Left lobe of liver (tissue), 2 donors: ENCODE measurements at regions not wholly inside any gene's neighbourhood (a gene's known extent, or its start where the extent isn't known, plus 50 kb on each side); places are given as distances from the start of the nearest gene placed in this dataset.
"Not testable (repeated sequence)": the region's sequence is repeated elsewhere in the genome, so short reads cannot be mapped to it uniquely, and the experiment has no call there.

Experiments used
- ATAC-seq: fragments of 200-7000 bp; cut with Tn5 transposase; one replicate; pipeline ENCODE4 v1.9.1; 2020; ENCODE audit warnings: mild to moderate bottlenecking, moderate library complexity
- DNase-seq: peaks from one replicate; pipeline ENCODE4 v3.0.0-alpha.2; 2020; ENCODE audit warnings: low spot score
- donor health status: DM: no; HTN: no; CAD: no; lungs with moderate emphysema.
- donor health status: DM: no; HTN: yes; CAD: no.

DNA sequence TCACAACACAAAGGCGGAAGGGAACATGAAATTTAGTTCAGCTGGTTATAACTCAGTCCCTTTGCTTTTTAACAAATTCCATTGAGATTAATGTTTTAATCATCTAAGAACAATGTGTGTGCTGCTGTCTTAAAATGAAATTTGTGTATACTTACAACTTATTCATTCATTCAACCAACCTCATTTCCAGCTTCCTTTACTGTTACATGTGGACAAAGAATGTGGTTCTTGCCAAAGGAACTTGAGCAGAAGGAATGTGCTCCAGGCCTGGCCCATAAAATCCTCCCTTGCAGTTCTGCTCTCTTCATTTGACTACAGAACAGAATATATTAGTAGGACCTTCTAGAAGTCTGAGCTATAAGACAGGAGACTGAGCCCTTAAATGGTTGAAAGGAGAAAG, 176.8 kb upstream of the GLRA2 start:
- DNase-seq (no peak), ATAC-seq (no peak)

- DNase-seq: no peak
- ATAC-seq: no peak
Observed at GRCh38 chrX:14351611-14352303, 177.6 kb upstream of the GLRA2 start.

DNA sequence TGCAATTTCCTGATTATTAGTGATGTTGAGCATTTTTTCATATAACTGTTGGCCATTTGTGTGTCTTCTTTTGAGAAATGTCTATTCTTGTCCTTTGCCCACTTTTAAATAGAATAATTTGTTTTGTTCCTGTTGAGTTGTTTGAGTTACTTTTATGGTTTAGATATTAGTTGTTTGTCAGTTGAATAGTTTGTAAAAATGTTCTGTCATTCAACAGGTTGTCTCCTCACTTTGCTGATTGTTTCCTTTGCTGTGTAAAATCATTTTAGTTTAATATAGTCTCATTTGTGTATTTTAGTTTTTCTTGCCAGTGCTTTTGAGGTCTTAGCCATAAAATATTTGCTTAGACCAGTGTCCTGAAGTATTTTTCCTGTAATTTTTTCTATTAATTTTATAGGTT, 181.8 kb upstream of the GLRA2 start:
- DNase-seq (no peak), ATAC-seq (no peak)

GRCh38 chrX:14344172-14344940, 185.0 kb upstream of the GLRA2 start:
- ATAC-seq (no peak), DNase-seq (no peak)

DNA sequence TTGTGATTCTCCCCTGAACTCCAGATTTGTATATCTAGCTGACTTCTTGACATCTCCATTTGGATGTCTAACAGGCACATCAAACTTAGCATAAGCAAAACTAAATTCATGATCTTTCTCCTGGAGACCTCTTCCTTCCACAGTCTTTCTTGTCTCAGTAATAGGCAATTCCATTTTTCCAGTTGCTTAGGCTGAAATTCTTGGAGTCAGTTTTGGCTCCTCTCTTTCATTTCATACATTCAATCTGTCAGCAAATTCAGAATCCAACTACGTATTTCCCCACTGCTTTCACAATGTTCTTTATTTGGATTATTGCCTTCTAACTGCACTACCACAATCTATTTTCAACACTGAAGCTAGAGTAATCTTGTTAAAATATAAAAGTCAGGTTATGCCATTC, 219.9 kb upstream of the GLRA2 start:
- DNase-seq (no peak), ATAC-seq (no peak)

DNA sequence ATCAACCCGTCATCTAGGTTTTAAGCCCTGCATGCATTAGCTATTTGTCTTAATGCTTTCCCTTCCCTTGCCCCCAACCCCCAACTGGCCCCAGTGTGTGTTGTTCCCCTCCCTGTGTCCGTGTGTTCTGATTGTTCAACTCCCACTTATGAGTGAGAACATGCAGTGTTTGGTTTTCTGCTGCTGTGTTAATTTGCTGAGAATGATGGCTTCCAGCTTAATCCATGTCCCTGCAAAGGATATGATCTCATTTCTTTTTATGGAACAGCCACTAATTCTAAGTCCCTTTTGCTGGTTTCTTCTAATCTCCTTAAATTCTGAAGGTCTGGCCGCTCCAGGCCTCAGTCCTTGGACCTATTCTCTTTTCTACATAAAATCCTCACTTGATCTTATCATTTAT, 220.4 kb upstream of the GLRA2 start:
- DNase-seq, ATAC-seq: not testable (repeated sequence)

GRCh38 chrX:14303891-14304290, 225.4 kb upstream of the GLRA2 start:
- no peak for DNase-seq
- no peak for ATAC-seq

GRCh38 chrX:14302561-14302960, 226.8 kb upstream of the GLRA2 start:
- not testable (repeated sequence) for DNase-seq, ATAC-seq

GRCh38 chrX:14300376-14300775, 229.0 kb upstream of the GLRA2 start:
- no peak for ATAC-seq

GRCh38 chrX:14295426-14295825, 233.9 kb upstream of the GLRA2 start:
- DNase-seq (no peak), ATAC-seq (no peak)

More at GRCh38 chrX:14300376-14300775, 229.0 kb upstream of the GLRA2 start:
- DNase-seq: no peak

GRCh38 chrX:14291666-14292500, 237.5 kb upstream of the GLRA2 start:
- no peak for DNase-seq
- no peak for ATAC-seq

DNA sequence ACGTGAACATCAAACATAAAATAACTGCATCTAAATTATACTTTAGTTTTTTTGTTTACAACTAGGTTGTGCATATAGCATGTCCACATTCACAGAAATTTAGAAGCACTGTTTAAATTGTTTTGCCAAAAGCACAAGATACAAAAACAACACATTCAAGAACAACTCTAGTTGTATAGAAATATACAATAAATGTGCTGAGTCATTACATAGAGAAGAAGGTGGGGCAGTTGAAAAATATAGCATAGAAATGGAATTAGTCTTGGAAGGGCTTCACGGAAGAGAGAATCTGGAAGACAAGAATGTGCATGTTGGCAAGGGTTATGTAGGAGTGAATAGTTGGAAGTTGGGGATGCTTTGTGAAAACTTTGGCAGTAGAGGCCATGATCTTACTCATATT, 239.0 kb upstream of the GLRA2 start:
- ATAC-seq: no peak
- no peak for DNase-seq

- DNase-seq: no peak
- ATAC-seq: no peak
Observed at GRCh38 chrX:14274691-14275090, 245.0 kb upstream of the GEMIN8 start.

GRCh38 chrX:14267216-14267615, 237.5 kb upstream of the GEMIN8 start:
- ATAC-seq (no peak), DNase-seq (no peak)

DNA sequence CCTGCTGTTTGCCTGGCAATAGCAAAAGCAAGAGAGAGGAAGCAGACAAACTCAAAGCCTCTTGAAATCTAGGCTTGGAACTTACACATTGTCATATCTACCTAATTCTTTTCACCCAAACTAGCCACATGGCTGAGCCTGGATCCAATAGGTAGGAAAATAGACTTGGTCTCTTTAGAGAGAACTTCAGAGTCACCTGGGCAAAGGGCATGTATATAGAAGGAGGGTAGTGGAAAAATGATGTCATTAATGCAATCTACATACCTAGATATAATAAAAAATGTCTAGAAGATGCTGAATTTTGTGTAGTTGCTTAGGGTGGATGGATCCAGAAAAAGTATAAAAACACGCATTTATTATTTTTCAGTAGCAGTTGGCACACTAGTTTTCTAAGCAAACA, 237.0 kb upstream of the GEMIN8 start:
- ATAC-seq: no peak
- no peak for DNase-seq

DNA sequence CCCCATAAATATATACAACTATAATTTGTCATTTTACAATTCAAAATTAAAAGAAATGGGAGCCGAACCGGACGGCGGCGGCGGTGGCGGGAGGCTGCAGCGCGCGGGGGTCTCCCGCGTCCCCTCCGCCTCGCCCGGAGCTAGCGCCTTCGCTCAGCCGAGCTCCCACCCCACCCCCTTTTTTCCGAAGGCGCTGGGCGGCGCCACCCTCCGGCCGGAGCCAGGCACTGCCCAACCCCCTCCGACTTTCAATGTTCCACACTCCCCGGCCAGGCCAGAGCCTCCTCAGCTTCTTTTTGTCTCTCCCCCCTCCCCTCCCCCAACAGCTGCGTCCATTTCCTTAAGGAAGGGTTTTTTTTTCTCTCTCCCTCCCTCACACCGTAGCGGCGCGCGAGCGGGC, 214.1 kb upstream of the GEMIN8 start:
- DNase-seq: no peak

DNA sequence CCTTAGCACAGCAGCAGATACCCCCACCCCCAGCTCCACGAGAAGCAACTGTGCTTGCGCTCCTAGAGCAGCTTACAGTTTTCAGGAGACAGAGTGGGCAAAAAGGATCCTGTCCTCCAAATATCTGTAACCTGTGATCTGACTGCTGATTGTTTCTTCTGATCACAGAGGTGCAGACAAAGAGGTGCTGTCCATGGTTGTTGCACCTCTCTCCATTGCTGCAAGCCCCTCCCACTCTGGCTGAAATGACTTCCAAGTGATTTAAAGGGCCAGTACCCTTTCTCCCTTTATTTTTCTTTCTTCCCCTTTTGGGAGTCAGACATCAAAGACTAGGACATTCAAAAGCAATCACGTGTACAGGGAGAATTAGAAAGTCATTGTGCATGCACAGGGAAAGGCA, 205.3 kb upstream of the GEMIN8 start:
- DNase-seq: no peak

More for the DNA sequence above, 214.1 kb upstream of the GEMIN8 start:
- ATAC-seq: no peak

DNA sequence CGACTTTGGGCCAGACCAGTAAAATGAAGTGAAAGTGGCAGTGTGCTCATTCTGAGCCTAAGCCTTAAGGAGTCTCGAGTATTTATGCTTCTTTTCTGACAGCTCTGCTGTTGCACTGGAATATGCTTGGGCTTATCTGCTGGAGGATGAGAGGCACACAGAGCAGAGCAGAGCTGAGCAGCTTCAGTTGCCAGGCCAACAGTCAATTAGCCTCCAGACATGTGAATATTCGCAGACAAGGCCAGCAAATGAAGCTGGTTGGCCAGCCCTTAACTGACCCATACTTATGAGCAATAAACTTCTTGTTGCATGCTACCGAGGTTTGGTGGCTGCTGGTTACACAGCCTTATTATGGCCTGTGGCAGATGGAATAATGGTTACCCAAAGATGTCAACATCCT, 203.0 kb upstream of the GEMIN8 start:
- ATAC-seq (no peak), DNase-seq (no peak)

More for the DNA sequence above, 205.3 kb upstream of the GEMIN8 start:
- no peak for ATAC-seq

GRCh38 chrX:14228611-14229010, 198.9 kb upstream of the GEMIN8 start:
- no peak for DNase-seq
- ATAC-seq: no peak

GRCh38 chrX:14220386-14220944, 190.8 kb upstream of the GEMIN8 start:
- DNase-seq: no peak
- ATAC-seq: no peak

DNA sequence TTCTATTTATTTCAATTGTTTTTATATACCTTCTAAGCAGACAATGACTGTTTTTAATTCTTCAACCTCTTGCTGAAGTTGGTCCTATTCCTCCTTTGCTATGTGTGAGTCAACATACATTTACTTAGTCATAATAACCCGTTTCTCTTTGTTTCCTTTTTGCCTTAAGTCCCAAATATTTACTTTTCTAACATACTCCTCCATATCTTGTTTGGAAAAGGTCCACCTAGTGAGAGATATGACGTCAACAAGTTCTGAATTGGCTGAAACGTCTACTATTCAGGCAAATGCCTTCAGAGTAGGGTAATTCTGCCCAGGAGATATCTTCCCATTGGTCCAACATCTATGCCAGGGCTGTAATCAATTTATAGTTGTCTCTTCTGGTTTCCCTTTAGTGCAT, 179.3 kb upstream of the GEMIN8 start:
- ATAC-seq: no peak
- DNase-seq: no peak
